Neural cell (in vitro differentiated cells): ENCODE measurements at regions not wholly inside any gene's neighbourhood (a gene's known extent, or its start where the extent isn't known, plus 50 kb on each side); places are given as distances from the start of the nearest gene placed in this dataset.

Source experiments
- H2AFZ ChIP-seq: fragments of 200-600, 300-800 bp; sonication (generic), shearing (Covaris generic); 2 replicates; pipeline ENCODE4 v1.6.0; 2014; ENCODE audit warnings: low read depth, mild to moderate bottlenecking, antibody characterized with exemption, low read length, moderate library complexity
- H3F3A ChIP-seq: fragments of 200-600 bp; shearing (Covaris generic); 2 replicates; pipeline ENCODE4 v1.6.1; 2016; ENCODE audit warnings: mild to moderate bottlenecking, moderate library complexity, mixed read lengths, antibody characterized with exemption, low read length; ENCODE audit not compliant: insufficient read depth, poor library complexity, severe bottlenecking
- H3K27ac ChIP-seq: fragments of 200-600, 300-800 bp; sonication (generic), shearing (Covaris generic); 2 replicates; pipeline ENCODE4 v1.5.1; 2014; ENCODE audit warnings: mild to moderate bottlenecking, low read length, moderate library complexity
- H3K27me3 ChIP-seq: fragments of 300-800, 200-600 bp; sonication (generic), shearing (Covaris generic); 2 replicates; pipeline ENCODE4 v1.6.0; 2014; ENCODE audit warnings: mild to moderate bottlenecking, low read depth, low read length, moderate library complexity; ENCODE audit not compliant: insufficient read depth
- H3K36me3 ChIP-seq: fragments of 300-800, 200-600 bp; sonication (generic), shearing (Covaris generic); 2 replicates; pipeline ENCODE4 v1.5.1; 2014; ENCODE audit warnings: mild to moderate bottlenecking, antibody characterized with exemption, low read length, moderate library complexity; ENCODE audit not compliant: insufficient read depth
- H3K4me2 ChIP-seq: fragments of 300-800, 200-600 bp; sonication (generic), shearing (Covaris generic); 2 replicates; pipeline ENCODE4 v1.6.0; 2014; ENCODE audit warnings: mild to moderate bottlenecking, low read length
- H3K4me3 ChIP-seq: fragments of 300-800, 200-600 bp; sonication (generic), shearing (Covaris generic); 2 replicates; pipeline ENCODE4 v1.5.1; 2014; ENCODE audit warnings: mild to moderate bottlenecking, low read length, moderate library complexity
- H3K79me2 ChIP-seq: fragments of 200-600 bp; shearing (Covaris generic); replicated peaks from 2 replicates; pipeline ENCODE4 v1.6.0; 2014; ENCODE audit warnings: mild to moderate bottlenecking, low read length, moderate library complexity; ENCODE audit not compliant: insufficient read depth
- H3K9ac ChIP-seq: fragments of 300-800, 200-600 bp; sonication (generic), shearing (Covaris generic); 2 replicates; pipeline ENCODE4 v1.6.1; 2016; ENCODE audit warnings: mild to moderate bottlenecking, low read length, mixed read lengths
- H3K9me2 ChIP-seq: fragments of 200-600 bp; shearing (Covaris generic); 2 replicates; pipeline ENCODE4 v1.6.1; 2016; ENCODE audit warnings: mild to moderate bottlenecking, low read length, mixed read lengths; ENCODE audit not compliant: insufficient read depth
- H3K9me3 ChIP-seq: fragments of 200-600, 300-800 bp; sonication (generic), shearing (Covaris generic); 2 replicates; pipeline ENCODE4 v1.6.1; 2016; ENCODE audit warnings: mild to moderate bottlenecking, mixed run types, low read length, moderate library complexity, mixed read lengths
- H4K20me1 ChIP-seq: fragments of 200-600 bp; shearing (Covaris generic); 2 replicates; pipeline ENCODE4 v1.6.1; 2016; ENCODE audit warnings: mild to moderate bottlenecking, mixed run types; ENCODE audit not compliant: insufficient read depth
- EP300 ChIP-seq: fragments of 450-650 bp; conservative IDR thresholded peaks from 2 replicates; pipeline ENCODE4 v1.6.1; 2014; ENCODE audit warnings: antibody characterized with exemption, mild to moderate bottlenecking, moderate library complexity; ENCODE audit not compliant: poor library complexity, severe bottlenecking
- EZH2 ChIP-seq: fragments of 200-600, 300-800 bp; shearing (Covaris generic), sonication (generic); IDR thresholded peaks from 2 replicates; pipeline ENCODE4 v1.6.1; 2014; ENCODE audit warnings: antibody characterized with exemption, low read length, borderline replicate concordance, mild to moderate bottlenecking; ENCODE audit not compliant: insufficient read depth, poor library complexity, severe bottlenecking
- MXI1 ChIP-seq: fragments of 450-650 bp; conservative IDR thresholded peaks from 2 replicates; pipeline ENCODE4 v1.6.1; 2014; ENCODE audit warnings: antibody characterized with exemption, mild to moderate bottlenecking; ENCODE audit not compliant: poor library complexity, severe bottlenecking
- POLR2AphosphoS5 ChIP-seq: IDR thresholded peaks from 2 replicates; pipeline ENCODE4 v1.6.1; 2012
- RAD21 ChIP-seq: fragments of 450-650 bp; conservative IDR thresholded peaks from 2 replicates; pipeline ENCODE4 v1.6.1; 2014; ENCODE audit warnings: antibody characterized with exemption, mild to moderate bottlenecking, moderate library complexity
- SMC3 ChIP-seq: fragments of 450-650 bp; conservative IDR thresholded peaks from 2 replicates; pipeline ENCODE4 v1.6.1; 2014; ENCODE audit warnings: antibody characterized with exemption, mild to moderate bottlenecking, moderate library complexity; ENCODE audit not compliant: poor library complexity
- TAF1 ChIP-seq: IDR thresholded peaks from 2 replicates; pipeline ENCODE4 v1.6.1; 2012; ENCODE audit warnings: low read depth
- TF ChIP-seq, protein P1 (sequence below): fragments of 450-650 bp; IDR thresholded peaks from 2 replicates; pipeline ENCODE4 v1.5.1; 2014; ENCODE audit warnings: antibody characterized with exemption, mild to moderate bottlenecking, moderate library complexity; ENCODE audit not compliant: poor library complexity, severe bottlenecking
- TF ChIP-seq, protein P2 (sequence below): IDR thresholded peaks from 2 replicates; pipeline ENCODE4 v1.6.1; 2012; ENCODE audit warnings: borderline replicate concordance

GRCh38 chr20:63141531-63141930 is 74.4 kb downstream of the YTHDF1 start:
- Histone ChIP-seq H3K79me2 (no peaks in the 10 kb centered on the region), H3K9ac (no peak overlapping the region), H2AFZ (no peak overlapping the region), H3K4me3 (no peak overlapping the region), H3K4me2 (no peak overlapping the region), H3F3A (no peaks in the 10 kb centered on the region), H4K20me1 (no peaks in the 10 kb centered on the region), H3K36me3 (no peaks in the 10 kb centered on the region), H3K27me3 (no peaks in the 10 kb centered on the region), H3K27ac (no peak overlapping the region), H3K9me3 (no peaks in the 10 kb centered on the region), H3K9me2 (no peaks in the 10 kb centered on the region)
- TF ChIP-seq RAD21 (no peak), MXI1 (no peak), EZH2 (no peak), POLR2AphosphoS5 (no peak), TAF1 (no peak), EP300 (no peak), SMC3 (no peak)
- TF ChIP-seq, protein P1, sequence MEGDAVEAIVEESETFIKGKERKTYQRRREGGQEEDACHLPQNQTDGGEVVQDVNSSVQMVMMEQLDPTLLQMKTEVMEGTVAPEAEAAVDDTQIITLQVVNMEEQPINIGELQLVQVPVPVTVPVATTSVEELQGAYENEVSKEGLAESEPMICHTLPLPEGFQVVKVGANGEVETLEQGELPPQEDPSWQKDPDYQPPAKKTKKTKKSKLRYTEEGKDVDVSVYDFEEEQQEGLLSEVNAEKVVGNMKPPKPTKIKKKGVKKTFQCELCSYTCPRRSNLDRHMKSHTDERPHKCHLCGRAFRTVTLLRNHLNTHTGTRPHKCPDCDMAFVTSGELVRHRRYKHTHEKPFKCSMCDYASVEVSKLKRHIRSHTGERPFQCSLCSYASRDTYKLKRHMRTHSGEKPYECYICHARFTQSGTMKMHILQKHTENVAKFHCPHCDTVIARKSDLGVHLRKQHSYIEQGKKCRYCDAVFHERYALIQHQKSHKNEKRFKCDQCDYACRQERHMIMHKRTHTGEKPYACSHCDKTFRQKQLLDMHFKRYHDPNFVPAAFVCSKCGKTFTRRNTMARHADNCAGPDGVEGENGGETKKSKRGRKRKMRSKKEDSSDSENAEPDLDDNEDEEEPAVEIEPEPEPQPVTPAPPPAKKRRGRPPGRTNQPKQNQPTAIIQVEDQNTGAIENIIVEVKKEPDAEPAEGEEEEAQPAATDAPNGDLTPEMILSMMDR: no peak
- TF ChIP-seq, protein P2, sequence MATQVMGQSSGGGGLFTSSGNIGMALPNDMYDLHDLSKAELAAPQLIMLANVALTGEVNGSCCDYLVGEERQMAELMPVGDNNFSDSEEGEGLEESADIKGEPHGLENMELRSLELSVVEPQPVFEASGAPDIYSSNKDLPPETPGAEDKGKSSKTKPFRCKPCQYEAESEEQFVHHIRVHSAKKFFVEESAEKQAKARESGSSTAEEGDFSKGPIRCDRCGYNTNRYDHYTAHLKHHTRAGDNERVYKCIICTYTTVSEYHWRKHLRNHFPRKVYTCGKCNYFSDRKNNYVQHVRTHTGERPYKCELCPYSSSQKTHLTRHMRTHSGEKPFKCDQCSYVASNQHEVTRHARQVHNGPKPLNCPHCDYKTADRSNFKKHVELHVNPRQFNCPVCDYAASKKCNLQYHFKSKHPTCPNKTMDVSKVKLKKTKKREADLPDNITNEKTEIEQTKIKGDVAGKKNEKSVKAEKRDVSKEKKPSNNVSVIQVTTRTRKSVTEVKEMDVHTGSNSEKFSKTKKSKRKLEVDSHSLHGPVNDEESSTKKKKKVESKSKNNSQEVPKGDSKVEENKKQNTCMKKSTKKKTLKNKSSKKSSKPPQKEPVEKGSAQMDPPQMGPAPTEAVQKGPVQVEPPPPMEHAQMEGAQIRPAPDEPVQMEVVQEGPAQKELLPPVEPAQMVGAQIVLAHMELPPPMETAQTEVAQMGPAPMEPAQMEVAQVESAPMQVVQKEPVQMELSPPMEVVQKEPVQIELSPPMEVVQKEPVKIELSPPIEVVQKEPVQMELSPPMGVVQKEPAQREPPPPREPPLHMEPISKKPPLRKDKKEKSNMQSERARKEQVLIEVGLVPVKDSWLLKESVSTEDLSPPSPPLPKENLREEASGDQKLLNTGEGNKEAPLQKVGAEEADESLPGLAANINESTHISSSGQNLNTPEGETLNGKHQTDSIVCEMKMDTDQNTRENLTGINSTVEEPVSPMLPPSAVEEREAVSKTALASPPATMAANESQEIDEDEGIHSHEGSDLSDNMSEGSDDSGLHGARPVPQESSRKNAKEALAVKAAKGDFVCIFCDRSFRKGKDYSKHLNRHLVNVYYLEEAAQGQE: no peak

- Histone ChIP-seq H3K27me3 (no peaks in the 10 kb centered on the region), H3F3A (no peaks in the 10 kb centered on the region), H3K79me2 (no peaks in the 10 kb centered on the region), H2AFZ (no peak overlapping the region), H3K27ac (no peak overlapping the region), H3K9me2 (no peaks in the 10 kb centered on the region), H4K20me1 (no peaks in the 10 kb centered on the region), H3K9ac (no peak overlapping the region), H3K9me3 (no peaks in the 10 kb centered on the region), H3K4me2 (no peak overlapping the region), H3K4me3 (no peak overlapping the region), H3K36me3 (no peaks in the 10 kb centered on the region)
- TF ChIP-seq RAD21: no peak
Observed at GRCh38 chr20:63140514-63141433, 75.2 kb downstream of the YTHDF1 start.
